ENCODE measurements at regions not wholly inside any gene's neighbourhood (a gene's known extent, or its start where the extent isn't known, plus 50 kb on each side); places are given as distances from the start of the nearest gene placed in this dataset.

DNA sequence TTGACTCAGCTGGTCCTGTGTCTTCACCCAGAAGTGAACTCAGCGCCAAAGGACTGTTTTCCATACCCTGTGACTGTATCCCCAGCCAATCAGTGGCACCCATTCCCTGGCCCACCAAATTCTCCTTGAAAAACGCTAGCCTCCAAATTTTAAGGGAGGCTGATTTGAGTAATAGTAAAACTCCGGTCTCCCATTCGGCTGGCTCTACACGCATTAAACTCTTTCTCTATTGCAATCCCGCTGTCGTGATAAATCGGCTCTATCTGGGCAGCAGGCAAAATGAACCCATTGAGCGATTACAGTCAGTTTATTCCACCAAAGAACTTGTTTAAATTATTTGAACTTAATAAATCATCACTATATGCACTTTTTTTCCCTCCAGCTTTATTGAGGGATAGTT, 55.9 kb upstream of the PPP1R26 start:
- Mint-ChIP-seq H3K27ac (no peak overlapping the region), H3K4me1 (ENCODE audit: low read depth) (no peaks in the 10 kb centered on the region), H3K27me3 (ENCODE audit: low read depth) (no peaks in the 10 kb centered on the region), H3K36me3 (ENCODE audit: low read depth) (no peaks in the 10 kb centered on the region), H3K9me3 (peaks cover 9% of the 10 kb centered on the region), H3K4me3 (no peak overlapping the region)

All from T-helper 1 cell treated with Interleukin-12 subunit alpha and Interleukin-12 subunit beta and Interleukin-4 antibody, amounts not matched to agents 30 μg/mL and 1 μg/mL, for 36 hours (primary cell).